ENCODE measurements at regions not wholly inside any gene's neighbourhood (a gene's known extent, or its start where the extent isn't known, plus 50 kb on each side); places are given as distances from the start of the nearest gene placed in this dataset.

- no peak for DNase-seq (ENCODE audit: low read depth in 2 of 2)
Observed at GRCh38 chr19:30123119-30123518, 181.1 kb downstream of the URI1 start.

DNA sequence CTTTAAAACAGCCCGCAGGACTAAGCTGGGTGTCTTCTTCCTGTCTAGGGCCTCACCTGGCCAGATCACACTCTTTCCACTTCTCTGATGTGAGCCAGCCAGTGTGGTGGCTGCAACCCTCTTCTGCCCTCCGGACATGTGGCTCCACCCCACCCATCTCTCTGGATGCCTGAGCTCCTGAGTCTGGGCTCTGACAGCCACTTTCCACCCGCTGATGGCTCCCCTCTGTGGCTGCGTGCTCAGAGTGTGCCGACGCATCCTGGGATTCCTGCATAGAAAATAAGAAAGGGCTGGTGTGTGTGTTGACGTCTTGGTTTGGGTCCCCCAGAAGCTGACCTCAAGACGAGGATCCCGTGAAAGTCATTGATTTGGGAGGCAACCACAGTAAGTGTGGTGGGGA, 181.6 kb downstream of the URI1 start:
- DNase-seq (ENCODE audit: low read depth in 2 of 2): no peak

DNA sequence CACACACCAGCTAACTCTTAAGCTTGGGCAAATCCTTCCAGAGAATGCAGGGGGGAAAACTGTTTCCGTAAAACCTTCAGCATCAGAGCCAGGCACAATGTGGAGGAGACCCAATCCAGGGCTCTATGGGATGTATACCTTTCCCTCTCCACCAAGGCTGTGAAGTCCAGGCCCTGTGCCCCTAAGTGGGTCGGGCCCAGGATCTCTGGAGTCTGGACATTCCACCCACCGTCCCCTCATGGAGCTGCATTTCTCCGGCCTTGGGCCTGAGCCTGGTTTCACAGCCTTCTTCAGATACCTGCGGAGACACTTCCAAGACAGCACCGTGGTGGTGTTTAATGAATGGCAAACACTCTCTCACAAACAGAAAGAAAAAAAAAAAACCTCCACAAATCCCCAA, 186.2 kb downstream of the URI1 start:
- DNase-seq (ENCODE audit: low read depth in 2 of 2): no peak

DNA sequence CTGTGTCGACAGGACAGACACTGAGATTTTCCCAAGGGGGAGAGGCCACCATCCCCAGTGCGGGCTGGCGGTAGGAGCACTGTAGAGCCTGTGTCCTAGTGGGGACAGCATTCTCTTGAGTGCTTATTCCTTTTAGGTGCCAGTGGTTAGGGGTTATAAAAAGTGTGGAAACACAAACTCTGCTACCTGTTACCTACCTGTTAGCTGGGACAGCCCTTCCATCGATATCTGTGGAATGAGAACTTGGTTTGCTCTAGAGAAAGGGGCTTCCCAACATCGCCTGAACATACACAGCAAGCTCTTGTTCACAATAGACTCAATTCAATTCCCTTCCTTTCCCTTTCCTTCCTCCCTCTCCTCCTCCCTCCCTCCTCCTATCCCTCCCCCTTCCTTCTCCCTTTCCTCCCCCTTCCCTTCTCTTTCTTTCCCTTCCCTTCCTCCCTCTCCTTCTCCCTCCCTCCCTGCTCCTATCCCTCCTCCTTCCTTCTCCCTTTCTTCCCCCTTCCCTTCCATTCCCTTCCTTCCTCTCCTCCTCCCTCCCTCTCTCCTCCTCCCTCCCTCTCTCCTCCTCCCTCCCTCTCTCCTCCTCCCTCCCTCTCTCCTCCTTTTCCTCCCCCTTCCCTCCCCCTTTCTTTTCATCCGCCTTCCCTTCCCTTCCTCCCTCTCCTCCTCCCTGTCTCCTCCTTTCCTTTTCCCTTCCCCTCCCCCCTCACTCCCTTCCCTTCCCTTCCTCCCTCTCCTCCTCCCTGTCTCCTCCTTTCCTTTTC, 188.5 kb downstream of the URI1 start:
- DNase-seq (ENCODE audit: low read depth in 2 of 2): no peak

DNA sequence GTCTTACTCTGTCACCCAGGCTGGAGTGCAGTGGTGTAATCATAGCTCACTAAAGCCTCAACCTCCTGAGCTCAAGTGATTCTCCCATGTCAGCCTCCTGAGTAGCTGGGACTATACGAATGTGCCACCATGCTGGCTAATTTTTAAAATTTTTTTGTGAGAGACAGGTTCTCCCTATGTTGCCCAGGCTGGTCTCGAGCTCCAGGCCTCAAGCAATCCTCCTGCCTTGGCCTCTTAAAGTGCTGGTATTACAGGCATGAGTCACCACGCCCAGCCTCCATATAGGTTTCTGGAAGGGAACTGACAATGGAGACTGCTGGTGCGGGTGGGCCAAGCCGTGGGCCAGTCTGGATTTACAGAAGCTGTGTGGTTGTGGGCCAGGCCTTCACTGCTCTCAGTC, 189.2 kb downstream of the URI1 start:
- DNase-seq (ENCODE audit: low read depth in 2 of 2): no peak

DNA sequence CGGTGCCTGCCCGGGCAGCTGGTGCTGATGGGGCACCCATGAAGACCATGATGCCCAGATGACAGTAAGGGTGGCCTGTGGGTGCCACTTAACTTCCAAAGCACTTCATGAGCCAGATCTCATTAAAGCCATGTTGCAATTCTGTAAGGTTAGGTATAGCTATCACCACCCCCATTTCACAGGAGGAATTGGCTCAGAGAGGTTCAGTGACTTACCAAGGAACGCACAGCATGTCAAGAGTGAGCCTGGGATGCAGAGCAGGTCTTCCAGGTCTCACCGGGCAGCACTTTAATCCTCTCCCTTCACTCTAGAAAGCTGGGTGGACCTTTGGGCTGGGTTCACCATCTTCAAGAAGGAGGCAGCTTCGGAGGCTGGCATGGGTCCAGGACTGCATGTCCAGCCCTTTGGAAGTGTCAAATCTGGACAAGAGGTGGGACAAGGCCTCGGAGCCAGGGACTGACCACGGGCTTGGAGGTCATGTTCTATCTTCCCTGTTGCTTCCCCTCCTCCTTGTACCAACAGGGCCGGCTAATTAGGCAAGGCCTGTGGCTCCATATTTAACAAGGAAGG, 189.8 kb downstream of the URI1 start:
- DNase-seq (ENCODE audit: low read depth in 2 of 2): no peak

DNA sequence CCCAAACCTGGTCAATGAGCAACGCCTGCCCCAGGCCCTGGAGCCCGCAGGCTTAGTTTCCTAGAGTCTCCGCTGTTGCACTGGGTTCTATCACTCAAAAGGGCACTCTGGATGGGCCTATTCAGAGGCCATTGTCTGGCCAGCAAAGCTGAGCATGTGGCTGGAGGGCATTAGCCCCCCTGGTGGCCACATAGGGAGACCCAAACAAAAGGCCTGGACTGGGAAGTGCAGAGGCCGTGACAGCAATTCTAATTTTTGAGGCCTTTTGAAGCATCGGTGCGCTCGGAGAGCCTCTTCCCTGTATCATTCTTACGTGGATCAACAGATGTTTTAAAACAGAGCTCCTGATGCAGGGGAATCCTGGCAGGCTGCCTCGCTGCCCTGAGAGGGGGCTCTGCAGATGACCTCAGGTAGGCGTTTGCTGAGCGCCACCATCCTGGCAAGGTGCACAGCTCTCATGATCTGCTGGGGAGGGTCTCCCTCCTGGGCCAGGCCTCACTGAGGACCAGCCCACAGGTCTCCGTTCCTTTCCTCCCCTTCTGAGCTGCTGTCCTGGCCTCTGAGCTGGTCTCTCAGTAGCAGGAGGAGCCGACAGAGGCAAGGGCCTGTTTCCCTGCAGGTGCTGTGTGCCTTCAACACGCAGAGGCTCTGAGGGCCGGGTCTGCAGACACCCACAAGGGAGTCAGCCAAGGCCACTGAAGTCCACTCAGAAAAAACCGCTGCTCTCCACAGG, 190.5 kb downstream of the URI1 start:
- no peak for DNase-seq (ENCODE audit: low read depth in 2 of 2)

DNA sequence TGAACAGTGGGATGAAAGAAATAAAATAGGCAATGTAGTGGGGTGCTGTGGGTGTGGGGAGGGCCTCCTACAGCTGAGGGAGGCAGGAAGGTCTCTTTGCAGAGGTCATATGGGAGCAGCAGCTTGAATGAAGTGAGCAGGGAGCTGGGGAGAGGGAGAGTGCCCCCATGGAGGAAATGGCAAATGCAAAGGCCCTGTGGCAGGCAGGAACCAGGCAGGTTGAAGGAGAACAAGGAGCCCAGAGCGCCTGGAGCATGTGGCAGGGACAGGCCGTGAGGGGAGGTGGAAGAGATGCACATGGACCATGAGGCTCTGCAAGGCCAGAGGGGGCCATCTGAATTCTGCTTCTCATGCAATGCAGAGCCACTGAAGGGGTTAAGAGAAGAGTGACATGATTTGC, 191.8 kb downstream of the URI1 start:
- DNase-seq (ENCODE audit: low read depth in 2 of 2): no peak

- no peak for DNase-seq (ENCODE audit: low read depth in 2 of 2)
Observed at GRCh38 chr19:30135093-30135757, 193.2 kb downstream of the URI1 start.

DNA sequence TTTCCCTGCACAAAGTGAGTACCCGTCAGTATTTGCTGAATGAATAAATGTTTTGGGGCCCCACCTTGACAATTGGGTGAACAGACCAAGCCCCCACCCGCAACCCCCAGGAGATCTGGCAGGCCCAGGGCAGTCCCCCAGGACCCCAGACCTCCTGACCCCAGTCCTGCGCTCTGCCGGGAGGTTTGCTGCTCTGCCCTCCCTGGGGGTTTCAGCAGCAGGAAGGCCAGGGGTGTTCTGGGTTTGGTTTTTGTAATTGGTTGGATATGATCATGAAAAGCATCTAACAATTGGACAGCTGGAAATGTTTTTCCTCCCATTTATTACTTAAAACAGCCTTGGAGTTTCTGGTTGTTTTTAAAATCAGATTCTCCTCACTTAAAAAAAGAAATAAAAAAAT, 193.8 kb downstream of the URI1 start:
- no peak for DNase-seq (ENCODE audit: low read depth in 2 of 2)

DNA sequence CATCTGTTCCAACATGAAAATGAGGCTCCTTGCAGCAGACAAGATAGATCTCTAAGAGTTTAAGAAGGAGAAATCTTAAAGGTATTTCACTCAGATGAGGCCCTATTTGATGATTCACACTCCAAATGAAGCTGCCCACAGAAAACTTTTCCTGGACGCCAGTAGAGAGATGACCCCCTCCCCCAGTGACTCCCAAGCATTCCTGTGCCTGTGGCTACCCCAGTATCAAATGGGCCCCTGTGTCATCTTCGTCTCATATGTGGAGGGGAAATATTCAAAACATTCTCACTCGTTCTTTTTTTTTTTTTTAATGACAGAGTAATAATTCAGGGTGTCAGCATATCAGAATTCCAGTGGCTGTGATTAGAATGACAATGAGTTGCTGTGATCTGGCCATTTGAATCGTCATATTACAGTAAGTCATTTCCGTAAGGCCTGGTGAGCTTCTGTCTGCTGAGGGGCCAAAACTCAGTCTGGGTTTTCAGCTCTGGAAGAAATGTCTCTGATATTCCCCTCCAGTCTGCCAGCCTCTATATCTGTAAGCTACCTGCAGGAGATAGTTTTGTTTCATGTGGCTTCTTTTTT, 194.7 kb downstream of the URI1 start:
- DNase-seq (ENCODE audit: low read depth in 2 of 2): no peak

DNA sequence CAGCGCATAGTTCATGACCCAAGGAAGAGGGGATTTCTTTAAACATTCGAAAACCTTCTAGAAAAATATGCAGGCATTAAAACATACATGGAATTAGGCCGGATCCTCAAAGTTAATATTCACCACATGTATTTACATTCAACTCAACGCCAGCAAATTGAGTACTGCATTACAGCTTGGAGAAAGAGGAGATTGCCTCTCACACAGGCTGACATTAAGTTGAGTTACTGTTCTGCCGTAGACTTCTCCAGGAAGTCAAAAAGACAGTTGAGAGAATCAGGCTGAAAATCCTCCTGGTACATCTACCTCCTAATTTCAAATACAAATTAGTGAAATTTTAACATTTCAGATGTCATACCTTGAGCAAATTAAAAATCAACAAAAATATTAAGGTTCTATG, 195.7 kb downstream of the URI1 start:
- no peak for DNase-seq (ENCODE audit: low read depth in 2 of 2)

DNA sequence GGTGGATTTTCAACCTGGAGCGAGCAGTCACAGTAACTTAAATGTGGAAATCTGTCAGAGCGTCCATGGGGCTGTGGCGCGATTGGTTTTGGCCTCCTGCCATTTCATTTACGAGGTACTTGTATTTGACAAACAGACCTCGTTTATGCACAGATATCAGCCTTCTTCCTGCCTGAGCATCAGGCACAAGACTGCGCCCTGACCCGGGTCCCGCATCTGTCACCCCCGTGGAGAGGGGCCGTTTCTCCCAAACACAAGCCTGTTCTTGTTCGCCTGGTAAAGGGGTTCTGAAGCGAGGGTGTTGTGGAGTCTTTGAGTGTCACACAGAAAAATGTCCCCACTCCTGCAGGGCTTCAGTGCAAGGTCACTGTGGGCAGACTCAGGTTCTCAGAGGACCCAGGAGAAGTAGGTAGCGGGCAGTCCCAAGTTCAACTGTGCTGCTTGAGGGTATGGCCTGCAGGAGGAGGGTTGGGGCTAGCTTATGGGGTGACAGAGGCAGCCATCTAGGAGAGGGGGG, 202.3 kb downstream of the URI1 start:
- DNase-seq (ENCODE audit: low read depth in 2 of 2): no peak

DNA sequence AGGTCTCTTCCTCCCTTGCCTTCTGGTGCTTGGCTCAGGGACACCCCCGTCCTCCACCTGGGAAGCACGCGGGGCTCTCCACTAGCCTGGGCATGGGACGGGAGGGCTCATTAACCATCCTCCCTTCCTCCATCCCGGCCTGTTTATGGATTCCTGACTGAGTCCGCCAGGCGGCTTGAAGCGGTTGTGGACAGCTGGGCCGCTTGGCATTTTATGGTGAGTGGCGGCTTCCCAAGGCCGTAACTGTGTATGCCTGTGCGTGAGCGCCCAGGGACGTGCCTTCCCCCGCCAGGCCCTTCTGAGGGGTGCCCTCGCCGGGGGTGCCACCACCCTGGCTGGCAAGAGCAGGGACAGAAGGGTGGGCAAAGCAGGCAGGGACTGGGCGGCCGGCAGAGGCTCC, 202.8 kb downstream of the URI1 start:
- DNase-seq (ENCODE audit: low read depth in 2 of 2): no peak

GRCh38 chr19:30145467-30145866, 203.4 kb downstream of the URI1 start:
- DNase-seq (ENCODE audit: low read depth in 2 of 2): no peak

DNA sequence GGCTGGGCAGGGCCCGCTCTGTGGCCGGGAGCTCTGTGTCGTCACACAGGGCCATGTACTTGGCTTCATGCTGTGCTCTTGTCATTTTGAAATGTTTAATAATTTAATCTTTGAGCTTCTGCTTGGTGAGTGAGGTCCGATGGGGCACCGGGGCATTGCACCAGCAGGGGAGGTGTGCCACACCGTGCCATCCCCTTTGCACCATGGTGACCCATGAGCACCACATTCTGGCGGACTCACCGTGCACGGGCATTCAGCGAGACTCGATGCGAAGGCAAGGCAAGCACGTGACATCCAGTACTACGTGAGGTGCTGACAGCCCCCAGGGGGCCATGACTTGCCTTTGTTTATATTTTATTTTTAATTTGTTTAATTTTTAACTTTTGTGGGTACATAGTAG, 204.3 kb downstream of the URI1 start:
- no peak for DNase-seq (ENCODE audit: low read depth in 2 of 2)

GRCh38 chr19:30148039-30148790, 206.2 kb downstream of the URI1 start:
- DNase-seq (ENCODE audit: low read depth in 2 of 2): no peak

DNA sequence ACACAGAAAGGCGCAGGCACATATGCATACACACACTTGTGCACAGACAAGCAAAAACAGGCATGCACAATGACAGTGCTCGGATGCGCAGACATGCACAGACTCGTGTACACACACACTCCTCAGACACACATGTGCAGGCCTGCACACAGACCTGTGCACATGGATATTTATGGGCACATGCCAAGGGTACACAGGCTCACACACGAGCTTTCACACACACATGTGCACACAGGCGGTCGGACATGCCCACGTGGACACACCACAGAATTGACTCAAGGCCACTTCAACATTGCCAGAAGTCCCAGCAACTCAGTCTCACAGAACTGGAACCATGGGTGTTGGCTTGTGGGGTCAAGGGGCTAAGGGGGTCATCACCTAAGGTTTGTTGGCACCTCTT, 206.8 kb downstream of the URI1 start:
- no peak for DNase-seq (ENCODE audit: low read depth in 2 of 2)

DNA sequence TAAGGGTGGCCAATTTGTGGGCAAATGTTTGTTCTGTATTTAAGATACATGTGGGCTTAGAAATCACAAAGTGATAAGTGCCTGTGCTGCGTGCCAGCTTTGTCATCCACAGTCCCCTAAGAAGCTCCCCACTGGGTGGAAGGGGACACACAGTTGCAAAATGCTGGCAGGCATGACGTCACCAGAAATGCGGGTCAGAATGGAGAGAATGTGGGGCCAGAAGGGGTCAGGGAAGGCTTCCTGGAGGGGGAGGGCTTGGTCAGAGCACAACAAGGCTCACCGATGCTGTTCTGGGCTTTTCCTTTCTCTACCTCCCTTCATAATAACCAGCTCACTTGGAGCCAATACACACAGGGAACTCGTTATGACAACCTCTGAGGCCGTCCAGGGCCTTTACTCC, 207.3 kb downstream of the URI1 start:
- DNase-seq (ENCODE audit: low read depth in 2 of 2): no peak

GRCh38 chr19:30150626-30151025, 208.6 kb downstream of the URI1 start:
- no peak for DNase-seq (ENCODE audit: low read depth in 2 of 2)

- no peak for DNase-seq (ENCODE audit: low read depth in 2 of 2)
Observed at GRCh38 chr19:30151081-30151480, 209.0 kb downstream of the URI1 start.

Measured in stimulated activated CD8-positive, alpha-beta memory T cell treated with anti-CD3 and anti-CD28 coated beads, Interleukin-15, amount 100 ng/mL, for 48 hours (primary cell).